Parathyroid adenoma (tissue), 2 donors: ENCODE measurements at regions not wholly inside any gene's neighbourhood (a gene's known extent, or its start where the extent isn't known, plus 50 kb on each side); places are given as distances from the start of the nearest gene placed in this dataset.

Experiments used
- H2AFZ ChIP-seq: fragments of 300-600 bp; sonication (generic); one replicate; pipeline ENCODE4 v1.7.0; 2017; ENCODE audit warnings: antibody characterized with exemption, mild to moderate bottlenecking
- H3K27ac ChIP-seq: fragments of 300-600 bp; sonication (generic); one replicate; pipeline ENCODE4 v1.7.0; 2017
- H3K27me3 ChIP-seq: fragments of 300-600 bp; sonication (generic); one replicate; pipeline ENCODE4 v1.7.0; 2017; ENCODE audit warnings: low read length; ENCODE audit not compliant: control insufficient read depth, insufficient read depth
- H3K36me3 ChIP-seq: fragments of 300-600 bp; sonication (generic); one replicate; pipeline ENCODE4 v1.7.0; 2017; ENCODE audit warnings: low read length; ENCODE audit not compliant: control insufficient read depth, insufficient read depth
- H3K4me1 ChIP-seq: fragments of 300-600 bp; sonication (generic); one replicate; pipeline ENCODE4 v1.7.0; 2017; ENCODE audit warnings: control low read depth
- H3K4me2 ChIP-seq: fragments of 300-600 bp; sonication (generic); one replicate; pipeline ENCODE4 v1.7.0; 2017; ENCODE audit warnings: low read length
- H3K4me3 ChIP-seq: fragments of 300-600 bp; sonication (generic); one replicate; pipeline ENCODE4 v1.7.0; 2017; ENCODE audit warnings: low read depth, low read length
- H3K79me2 ChIP-seq: fragments of 300-600 bp; sonication (generic); one replicate; pipeline ENCODE4 v1.7.0; 2017; ENCODE audit warnings: control low read depth
- H3K9ac ChIP-seq: fragments of 300-600 bp; sonication (generic); one replicate; pipeline ENCODE4 v1.7.0; 2017; ENCODE audit warnings: mild to moderate bottlenecking
- H3K9me3 ChIP-seq: fragments of 300-600 bp; sonication (generic); one replicate; pipeline ENCODE4 v1.7.0; 2017; ENCODE audit warnings: low read length; ENCODE audit not compliant: control insufficient read depth
- TF ChIP-seq, protein P1 (sequence below): fragments of 300-600 bp; sonication (generic); IDR thresholded peaks from one replicate; pipeline ENCODE4 v1.7.0; 2017; ENCODE audit warnings: antibody characterized with exemption, mild to moderate bottlenecking
- donor health status: primary hyperparathyroidism.

DNA sequence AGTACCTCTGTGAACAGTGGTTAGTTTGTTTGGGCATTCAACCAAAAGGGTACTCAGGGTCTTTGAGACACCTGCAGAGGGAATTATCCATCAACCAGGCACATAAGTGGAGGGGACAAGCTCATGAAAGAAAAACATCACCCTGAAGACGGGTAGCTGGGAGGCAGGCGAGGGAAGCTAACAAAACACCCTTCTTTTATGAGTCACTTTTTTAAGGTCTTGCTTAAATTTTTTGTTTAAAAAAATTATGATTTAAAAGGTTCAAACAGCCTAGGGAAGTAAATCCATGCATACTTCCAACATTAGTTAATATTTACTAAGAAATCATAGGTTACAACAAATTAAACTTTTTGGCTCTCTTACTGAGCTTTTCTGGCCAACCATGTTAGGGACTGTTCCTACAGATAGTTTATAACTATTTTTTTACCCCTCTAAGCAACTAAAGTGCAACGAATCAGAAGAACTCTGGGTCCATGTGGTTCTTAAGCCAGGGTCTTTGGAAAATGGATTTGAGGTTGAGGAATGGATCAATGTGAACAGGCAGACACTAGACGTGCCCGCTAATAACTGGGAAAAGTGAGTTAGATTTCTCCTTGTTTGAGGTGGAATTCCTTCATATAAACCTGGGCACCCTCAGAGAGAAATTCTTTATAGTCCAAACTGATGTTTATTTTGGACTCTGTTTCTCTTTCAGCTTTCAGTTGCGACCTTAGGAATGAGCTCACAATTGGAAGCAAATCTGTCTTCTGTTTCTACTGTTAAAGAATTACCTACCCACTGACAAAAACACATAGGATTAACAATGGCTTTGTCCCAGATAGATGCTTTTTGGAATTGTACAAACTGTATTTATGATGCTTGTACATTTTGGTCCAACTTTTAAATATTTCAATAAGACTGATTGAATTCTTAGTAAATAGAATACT lies 123.0 kb downstream of the LYPLAL1 start:
- Histone ChIP-seq H3K4me2 (no peak overlapping the region), H3K9me3 (no peaks in the 10 kb centered on the region), H3K79me2 (no peaks in the 10 kb centered on the region), H3K4me1 (no peaks in the 10 kb centered on the region), H2AFZ (no peak overlapping the region), H3K4me3 (no peak overlapping the region), H3K27me3 (no peaks in the 10 kb centered on the region), H3K36me3 (no peaks in the 10 kb centered on the region), H3K27ac (no peak overlapping the region), H3K9ac (no peak overlapping the region)
- TF ChIP-seq, protein P1, sequence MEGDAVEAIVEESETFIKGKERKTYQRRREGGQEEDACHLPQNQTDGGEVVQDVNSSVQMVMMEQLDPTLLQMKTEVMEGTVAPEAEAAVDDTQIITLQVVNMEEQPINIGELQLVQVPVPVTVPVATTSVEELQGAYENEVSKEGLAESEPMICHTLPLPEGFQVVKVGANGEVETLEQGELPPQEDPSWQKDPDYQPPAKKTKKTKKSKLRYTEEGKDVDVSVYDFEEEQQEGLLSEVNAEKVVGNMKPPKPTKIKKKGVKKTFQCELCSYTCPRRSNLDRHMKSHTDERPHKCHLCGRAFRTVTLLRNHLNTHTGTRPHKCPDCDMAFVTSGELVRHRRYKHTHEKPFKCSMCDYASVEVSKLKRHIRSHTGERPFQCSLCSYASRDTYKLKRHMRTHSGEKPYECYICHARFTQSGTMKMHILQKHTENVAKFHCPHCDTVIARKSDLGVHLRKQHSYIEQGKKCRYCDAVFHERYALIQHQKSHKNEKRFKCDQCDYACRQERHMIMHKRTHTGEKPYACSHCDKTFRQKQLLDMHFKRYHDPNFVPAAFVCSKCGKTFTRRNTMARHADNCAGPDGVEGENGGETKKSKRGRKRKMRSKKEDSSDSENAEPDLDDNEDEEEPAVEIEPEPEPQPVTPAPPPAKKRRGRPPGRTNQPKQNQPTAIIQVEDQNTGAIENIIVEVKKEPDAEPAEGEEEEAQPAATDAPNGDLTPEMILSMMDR, result no peak

DNA sequence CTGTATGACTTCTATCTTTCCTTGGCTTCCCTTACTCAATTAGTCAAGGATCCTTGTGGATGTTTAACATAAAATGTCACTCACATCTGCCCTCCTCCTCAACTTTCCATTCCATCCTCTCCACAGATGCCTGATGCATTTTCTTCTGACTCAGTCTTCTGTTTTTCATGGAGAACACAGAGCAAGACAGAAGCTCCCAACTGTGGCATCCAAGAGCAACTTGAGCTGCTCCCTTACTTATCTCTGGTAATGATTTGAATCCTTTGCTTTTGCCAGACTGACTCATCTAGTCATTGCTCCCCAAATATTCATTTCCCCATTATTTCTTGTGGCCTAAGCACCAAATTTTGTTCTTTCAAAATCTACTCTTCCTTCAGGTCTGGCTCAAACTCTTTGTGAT lies 120.6 kb downstream of the LYPLAL1 start:
- Histone ChIP-seq H3K27ac (no peak overlapping the region), H3K4me1 (no peaks in the 10 kb centered on the region), H3K9ac (no peak overlapping the region), H3K36me3 (no peaks in the 10 kb centered on the region), H3K79me2 (no peaks in the 10 kb centered on the region), H3K4me3 (no peak overlapping the region), H2AFZ (no peak overlapping the region), H3K9me3 (no peaks in the 10 kb centered on the region), H3K27me3 (no peaks in the 10 kb centered on the region), H3K4me2 (no peak overlapping the region)
- TF ChIP-seq, protein P1, result no peak

DNA sequence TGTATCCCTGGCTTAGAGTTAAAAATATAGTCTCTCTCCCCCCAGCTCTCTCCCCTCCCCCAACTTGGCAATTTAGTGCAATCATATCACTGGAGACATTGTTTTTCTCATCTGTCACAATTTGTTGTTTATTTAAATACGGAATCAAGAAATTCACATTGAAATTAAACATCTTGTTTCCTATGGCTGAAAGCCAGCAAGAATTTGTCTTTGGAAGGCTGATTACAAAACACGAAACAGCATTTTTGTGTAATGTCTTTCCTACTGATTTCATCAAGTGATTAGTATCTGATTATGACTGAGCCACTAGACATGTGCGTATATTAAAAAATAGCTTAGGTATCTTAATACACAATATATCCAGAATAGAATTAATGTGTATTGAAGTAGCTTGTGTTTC lies 119.7 kb downstream of the LYPLAL1 start:
- Histone ChIP-seq H3K9ac (no peak overlapping the region), H3K79me2 (no peaks in the 10 kb centered on the region), H3K4me2 (no peak overlapping the region), H3K4me1 (no peaks in the 10 kb centered on the region), H3K9me3 (no peaks in the 10 kb centered on the region), H3K36me3 (no peaks in the 10 kb centered on the region), H3K4me3 (no peak overlapping the region), H2AFZ (no peak overlapping the region), H3K27me3 (no peaks in the 10 kb centered on the region), H3K27ac (no peak overlapping the region)
- TF ChIP-seq, protein P1, result no peak

DNA sequence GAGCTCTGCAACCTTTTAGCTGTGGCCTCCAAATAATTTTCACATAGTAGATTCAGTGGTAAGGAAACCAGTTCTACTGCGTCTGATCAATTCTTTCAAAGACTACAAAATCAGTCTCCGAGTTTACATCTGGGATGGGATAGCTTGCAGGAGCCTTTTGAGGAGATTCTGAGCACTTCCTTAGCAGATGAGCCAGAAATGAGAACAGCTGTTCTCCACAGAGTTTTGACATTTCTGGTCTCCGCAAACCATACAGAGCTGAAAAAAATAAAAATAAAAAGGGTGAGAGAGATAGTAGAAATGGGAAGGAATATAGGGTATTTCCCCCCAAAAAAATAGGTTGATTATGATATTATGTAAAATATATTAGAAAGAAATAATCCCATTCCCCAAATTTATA lies 119.3 kb downstream of the LYPLAL1 start:
- H3K9me3 ChIP-seq, result no peaks in the 10 kb centered on the region
- H2AFZ ChIP-seq, result no peak overlapping the region
- no peaks in the 10 kb centered on the region for H3K4me1 ChIP-seq
- no peaks in the 10 kb centered on the region for H3K27me3 ChIP-seq
- TF ChIP-seq, protein P1, result no peak
- no peaks in the 10 kb centered on the region for H3K79me2 ChIP-seq
- H3K4me3 ChIP-seq, result no peak overlapping the region
- H3K27ac ChIP-seq, result no peak overlapping the region
- H3K36me3 ChIP-seq, result no peaks in the 10 kb centered on the region
- no peak overlapping the region for H3K4me2 ChIP-seq
- H3K9ac ChIP-seq, result no peak overlapping the region

DNA sequence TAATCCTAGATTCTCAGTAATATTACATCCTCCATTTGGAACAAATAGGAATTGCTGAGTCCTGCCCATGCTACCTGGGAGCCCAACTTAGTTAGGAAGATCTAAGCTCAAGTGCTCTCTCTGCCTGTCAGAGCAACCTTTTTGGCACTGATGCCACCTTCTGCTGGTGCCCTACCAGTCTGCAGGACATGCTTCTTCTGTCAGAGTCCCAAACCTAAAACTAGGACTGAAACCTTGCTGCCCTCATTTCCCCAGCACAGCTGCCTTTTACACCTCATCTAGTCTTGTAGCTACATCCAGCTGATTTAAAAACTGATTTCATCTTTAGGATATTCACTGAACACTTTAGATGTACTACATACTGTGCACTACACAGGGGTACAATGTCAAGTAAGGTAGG lies 118.7 kb downstream of the LYPLAL1 start:
- H2AFZ ChIP-seq, result no peak overlapping the region
- no peaks in the 10 kb centered on the region for H3K4me1 ChIP-seq
- no peaks in the 10 kb centered on the region for H3K36me3 ChIP-seq
- H3K27ac ChIP-seq, result no peak overlapping the region
- no peak overlapping the region for H3K4me2 ChIP-seq
- H3K9ac ChIP-seq, result no peak overlapping the region
- no peaks in the 10 kb centered on the region for H3K27me3 ChIP-seq
- H3K79me2 ChIP-seq, result no peaks in the 10 kb centered on the region
- no peaks in the 10 kb centered on the region for H3K9me3 ChIP-seq
- TF ChIP-seq, protein P1, result no peak
- H3K4me3 ChIP-seq, result no peak overlapping the region
